Thyroid gland (tissue), 4 donors: ENCODE measurements at regions not wholly inside any gene's neighbourhood (a gene's known extent, or its start where the extent isn't known, plus 50 kb on each side); places are given as distances from the start of the nearest gene placed in this dataset.

Experiments used
- DNase-seq, 2 donors: peaks; one replicate each; pipeline ENCODE4 v3.0.0-alpha.2; 2019
- H3K27ac ChIP-seq, 3 donors: fragments of 200-600 bp; sonication (generic); 1 replicate in 2 of 3; 2 replicates in 1 of 3; pipeline ENCODE4 v1.5.1; 2016 to 2019; ENCODE audit warnings: mild to moderate bottlenecking in 1 of 3, moderate library complexity in 1 of 3
- H3K27me3 ChIP-seq: fragments of 200-600 bp; sonication (generic); one replicate; pipeline ENCODE4 v1.5.1; 2019
- H3K36me3 ChIP-seq, 2 donors: fragments of 200-600 bp; sonication (generic); one replicate each; pipeline ENCODE4 v1.5.1; 2016 to 2019
- H3K4me1 ChIP-seq, 2 donors: fragments of 200-600 bp; sonication (generic); one replicate each; pipeline ENCODE4 v1.5.1; 2017 to 2019
- H3K4me3 ChIP-seq, 3 donors: fragments of 200-600 bp; sonication (generic); replicated peaks in 1 of 3; 1 replicate in 2 of 3; 2 replicates in 1 of 3; pipeline ENCODE4 v1.5.1; 2016; ENCODE audit warnings: mild to moderate bottlenecking in 1 of 3
- H3K9me3 ChIP-seq: fragments of 200-600 bp; sonication (generic); one replicate; pipeline ENCODE4 v1.5.1; 2017
- CTCF ChIP-seq, 6 experiments: fragments of 200-600 bp in 3 of 6; fragments of 450-650 bp in 3 of 6; sonication (generic) in 3 of 6; IDR thresholded peaks; one replicate each; pipeline ENCODE4 v1.5.1; 2016 to 2019; ENCODE audit warnings: antibody characterized with exemption in 6 of 6, mild to moderate bottlenecking in 2 of 6, inconsistent platforms in 1 of 6, moderate library complexity in 1 of 6
- POLR2A ChIP-seq, 2 donors: fragments of 450-650 bp; IDR thresholded peaks; one replicate each; pipeline ENCODE4 v1.6.1; 2017; ENCODE audit warnings: antibody characterized with exemption in 2 of 2, mild to moderate bottlenecking in 2 of 2, moderate library complexity in 1 of 2
- WGBS, 2 donors: methylation state at CpG; one replicate each; pipeline ENCODE4 v1.1.5; 2017; 5-methylcytosine and 5-hydroxymethylcytosine counted together
- intact Hi-C: fragments of 100-400 bp; cut with DNase I; formaldehyde crosslinking; loops from one replicate; pipeline ENCODE4 v1.15.1; 2023

DNA sequence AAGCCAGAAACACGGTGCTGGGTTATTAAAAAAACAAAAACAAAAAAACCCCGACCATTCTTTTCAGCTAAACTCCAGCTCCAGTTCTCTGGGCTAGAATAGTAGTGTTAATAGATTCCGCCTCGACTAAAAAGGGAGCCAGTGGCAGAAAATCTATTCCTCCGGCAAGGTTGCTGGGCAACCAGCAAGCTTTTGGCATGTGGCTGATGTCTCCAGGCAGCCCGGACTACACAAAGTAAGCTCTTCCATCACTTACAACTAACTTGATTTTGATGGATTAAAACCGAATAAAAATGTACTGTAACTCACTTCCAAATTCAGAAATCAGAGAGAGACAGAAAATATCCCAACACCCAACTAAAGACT lies 126.4 kb upstream of the FOXN3 start:
- intact Hi-C loops: no loop called here
- 62 to 71% methylated on average over 7 of the region's 7 CpGs for WGBS, 2 donors
- no peak for DNase-seq
- Histone ChIP-seq H3K4me1 (no peaks in the 10 kb centered on the region), H3K27me3 (no peaks in the 10 kb centered on the region), H3K9me3 (no peaks in the 10 kb centered on the region), H3K27ac (no peak overlapping the region), H3K4me3 (no peak overlapping the region), H3K36me3 (no peaks in the 10 kb centered on the region)
- TF ChIP-seq CTCF (IDR thresholded peaks at IDR 0.05): no peak
- no peak for TF ChIP-seq POLR2A (IDR thresholded peaks at IDR 0.05)

DNA sequence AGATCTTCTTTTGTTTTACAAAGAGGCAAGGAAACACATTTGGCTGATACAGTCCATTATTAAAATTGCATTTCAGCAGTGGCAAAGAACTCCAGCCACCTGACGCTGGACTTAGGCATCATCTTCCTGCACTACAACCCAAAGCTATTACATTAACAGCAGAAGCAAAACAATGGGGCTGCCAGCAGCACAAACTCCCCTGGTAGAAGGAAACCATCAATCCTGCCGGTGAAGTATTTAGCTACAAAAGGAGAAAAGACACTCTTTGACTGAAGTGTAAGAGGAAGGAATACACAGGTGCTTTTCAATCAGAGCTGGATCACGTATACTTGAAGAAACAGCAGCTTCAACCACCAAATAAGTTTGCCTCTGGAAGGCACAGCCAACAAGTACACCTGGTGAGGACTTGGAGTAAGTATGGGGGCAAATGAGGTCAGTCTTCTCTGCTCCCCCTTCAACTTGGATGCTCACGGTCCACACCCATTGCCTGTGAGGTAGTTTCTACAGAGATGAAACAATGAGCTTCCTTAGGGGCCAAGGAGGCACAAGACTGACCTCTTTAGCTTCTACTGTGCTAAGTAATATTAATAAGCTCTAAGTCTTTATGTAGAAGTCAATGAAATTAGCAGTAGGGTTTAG lies 125.9 kb upstream of the FOXN3 start:
- no peak overlapping the region for H3K4me3 ChIP-seq
- intact Hi-C loops: no loop called here
- DNase-seq: no peak
- 56% methylated on average over 4 of the region's 4 CpGs for WGBS, 2 donors
- no peaks in the 10 kb centered on the region for H3K4me1 ChIP-seq
- no peaks in the 10 kb centered on the region for H3K27me3 ChIP-seq
- no peak for TF ChIP-seq CTCF (IDR thresholded peaks at IDR 0.05)
- no peak for TF ChIP-seq POLR2A (IDR thresholded peaks at IDR 0.05)
- no peak overlapping the region for H3K27ac ChIP-seq
- no peaks in the 10 kb centered on the region for H3K36me3 ChIP-seq
- H3K9me3 ChIP-seq: no peaks in the 10 kb centered on the region

DNA sequence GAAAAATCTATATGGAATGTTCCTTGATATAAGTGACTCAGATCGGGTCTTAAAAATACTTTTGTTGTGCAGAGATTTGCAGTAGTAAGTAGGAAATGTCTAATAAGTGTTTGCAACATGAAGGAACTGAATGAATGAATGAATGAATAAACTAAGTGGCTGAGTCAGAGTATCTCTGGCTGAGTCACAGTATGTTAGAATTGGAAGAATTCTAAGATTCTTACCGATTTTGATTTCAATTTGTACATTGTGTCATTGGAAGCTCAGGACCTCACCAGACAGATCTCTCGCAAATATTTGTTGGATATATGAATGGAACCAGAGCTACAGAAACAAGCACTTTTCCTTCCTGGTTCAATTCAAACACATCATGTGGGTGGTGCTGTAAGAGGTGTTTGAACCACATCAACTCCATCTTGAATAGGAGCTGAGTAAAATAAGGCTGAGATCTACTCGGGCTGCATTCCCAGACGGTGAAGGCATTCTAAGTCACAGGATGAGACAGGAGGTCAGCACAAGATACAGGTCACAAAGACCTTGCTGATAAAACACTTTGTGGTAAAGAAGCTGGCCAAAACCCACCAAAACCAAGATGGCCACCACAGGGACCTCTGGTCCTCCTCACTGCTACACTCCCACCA lies 123.9 kb upstream of the FOXN3 start:
- no peak overlapping the region for H3K4me3 ChIP-seq
- H3K27me3 ChIP-seq: no peaks in the 10 kb centered on the region
- intact Hi-C loops: no loop called here
- WGBS, 2 donors: 88 to 93% methylated on average over 5 of the region's 5 CpGs
- no peaks in the 10 kb centered on the region for H3K9me3 ChIP-seq
- H3K36me3 ChIP-seq: no peaks in the 10 kb centered on the region
- no peak for DNase-seq
- no peaks in the 10 kb centered on the region for H3K4me1 ChIP-seq
- H3K27ac ChIP-seq: no peak overlapping the region
- TF ChIP-seq CTCF (IDR thresholded peaks at IDR 0.05) (no peak), POLR2A (IDR thresholded peaks at IDR 0.05) (no peak)

- WGBS, 2 donors: 93% methylated on average over 20 of the region's 20 CpGs
- no peak for DNase-seq
- no peaks in the 10 kb centered on the region for H3K9me3 ChIP-seq
- H3K27me3 ChIP-seq: no peaks in the 10 kb centered on the region
- H3K27ac ChIP-seq: no peak overlapping the region
- peaks cover 0 to 3% of the 10 kb centered on the region in 2 donors for H3K4me1 ChIP-seq
- no peaks in the 10 kb centered on the region for H3K36me3 ChIP-seq
- TF ChIP-seq CTCF (IDR thresholded peaks at IDR 0.05) (no peak), POLR2A (IDR thresholded peaks at IDR 0.05) (no peak)
- intact Hi-C loops: no loop called here
- H3K4me3 ChIP-seq: no peak overlapping the region
Measured at GRCh38 chr14:89540009-89540829, 123.2 kb upstream of the FOXN3 start.

GRCh38 chr14:89537911-89538310 lies 120.9 kb upstream of the FOXN3 start:
- no peak for TF ChIP-seq POLR2A (IDR thresholded peaks at IDR 0.05)
- no peak for TF ChIP-seq CTCF (IDR thresholded peaks at IDR 0.05)
- DNase-seq: no peak
- 61 to 73% methylated on average over 4 of the region's 4 CpGs for WGBS, 2 donors
- no peaks in the 10 kb centered on the region for H3K9me3 ChIP-seq
- H3K36me3 ChIP-seq: no peaks in the 10 kb centered on the region
- H3K27ac ChIP-seq: no peak overlapping the region
- intact Hi-C loops: no loop called here
- no peak overlapping the region for H3K4me3 ChIP-seq
- H3K4me1 ChIP-seq: peaks cover 0 to 3% of the 10 kb centered on the region in 2 donors
- H3K27me3 ChIP-seq: no peaks in the 10 kb centered on the region
